GM19025 (cell line): ENCODE measurements at regions not wholly inside any gene's neighbourhood (a gene's known extent, or its start where the extent isn't known, plus 50 kb on each side); places are given as distances from the start of the nearest gene placed in this dataset.

Experiments used
- ATAC-seq: cut with Tn5 transposase; IDR thresholded peaks from one replicate; pipeline ENCODE4 v1.9.1; 2021; ENCODE audit warnings: mild to moderate bottlenecking, low read depth, moderate library complexity; ENCODE audit not compliant: unreplicated experiment

- no peak for ATAC-seq
These were observed 335.8 kb downstream of the EPHA7 start for GRCh38 chr6:93083337-93084230.

DNA sequence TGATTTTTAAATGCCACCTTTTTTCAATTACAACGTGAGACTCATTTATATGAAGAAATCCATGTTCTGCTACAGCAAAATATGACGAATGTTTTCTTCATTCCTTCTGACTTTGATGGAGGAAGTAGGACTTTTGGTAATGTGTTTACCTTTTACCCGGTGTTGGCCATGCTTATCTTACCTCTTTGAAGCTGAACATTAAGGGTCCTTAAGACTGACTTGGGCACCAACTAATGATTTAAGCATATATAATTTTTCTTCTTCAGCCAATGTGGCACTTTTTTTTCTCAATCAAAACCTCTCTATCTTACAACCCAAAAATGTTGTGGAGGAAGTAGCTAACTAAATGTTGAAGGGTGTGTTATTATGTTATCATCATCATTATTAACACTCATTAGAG lies 337.5 kb downstream of the EPHA7 start:
- ATAC-seq, result no peak

DNA sequence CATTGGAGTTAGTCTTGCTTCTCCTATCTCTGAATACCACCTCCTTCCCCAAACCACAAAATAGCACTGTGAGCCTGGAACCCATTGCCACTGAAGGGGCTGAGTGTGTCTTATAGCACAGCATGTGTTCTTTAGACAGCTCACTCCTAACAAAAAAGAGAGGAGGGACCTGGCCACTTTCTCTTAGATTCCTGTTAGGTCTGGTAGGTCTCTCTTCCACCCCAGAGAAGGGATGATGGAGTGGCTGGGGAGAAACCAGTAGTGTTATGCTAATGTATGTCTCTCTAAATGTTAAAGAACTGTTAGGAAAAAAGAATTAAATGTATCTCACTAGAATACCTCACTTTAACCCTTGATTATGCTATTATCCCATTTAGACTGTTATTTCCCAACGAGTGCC lies 340.3 kb downstream of the EPHA7 start:
- ATAC-seq, result no peak

DNA sequence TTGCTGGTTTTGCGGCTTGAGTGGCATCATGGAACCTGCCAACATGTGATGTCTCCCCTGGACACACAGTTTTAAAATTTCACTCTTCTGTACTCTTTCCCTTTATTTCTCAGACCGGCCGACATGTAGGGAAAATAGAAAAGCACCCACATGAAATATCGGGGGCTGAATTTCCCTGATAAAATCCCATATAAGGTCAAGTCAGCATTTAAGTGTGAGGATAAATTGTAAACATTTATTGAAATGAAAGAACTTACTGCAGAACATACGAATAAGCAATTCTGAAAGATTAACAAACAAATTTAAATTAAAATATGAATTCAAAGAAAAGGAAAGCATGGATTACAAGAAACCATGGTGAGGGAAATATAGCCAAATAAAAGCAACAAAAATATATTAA lies 345.5 kb downstream of the EPHA7 start:
- no peak for ATAC-seq

- no peak for ATAC-seq
These were observed 349.5 kb downstream of the EPHA7 start for GRCh38 chr6:93069856-93070255.

GRCh38 chr6:93059911-93060310 lies 359.4 kb downstream of the EPHA7 start:
- ATAC-seq, result no peak

- ATAC-seq, result no peak
These were observed 361.8 kb downstream of the EPHA7 start for GRCh38 chr6:93057584-93057983.

DNA sequence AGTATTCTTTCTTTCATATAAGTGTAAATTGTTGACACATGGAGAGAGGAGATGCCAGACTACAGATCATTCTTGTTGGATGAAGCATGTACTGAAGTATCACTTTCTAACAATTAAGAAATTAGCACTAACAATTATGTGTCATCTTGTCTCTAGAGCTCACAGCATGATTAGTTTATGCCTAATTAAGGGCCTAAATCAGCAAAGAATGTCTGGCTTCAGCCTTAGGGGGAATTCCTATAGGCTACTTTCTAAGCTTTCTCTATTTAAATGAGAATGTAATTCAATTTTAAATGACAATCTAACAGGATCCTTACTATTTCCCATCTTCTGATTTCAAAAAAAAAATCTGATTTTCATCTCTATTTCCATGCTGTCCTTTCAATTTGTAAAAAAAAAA lies 371.0 kb downstream of the EPHA7 start:
- no peak for ATAC-seq

DNA sequence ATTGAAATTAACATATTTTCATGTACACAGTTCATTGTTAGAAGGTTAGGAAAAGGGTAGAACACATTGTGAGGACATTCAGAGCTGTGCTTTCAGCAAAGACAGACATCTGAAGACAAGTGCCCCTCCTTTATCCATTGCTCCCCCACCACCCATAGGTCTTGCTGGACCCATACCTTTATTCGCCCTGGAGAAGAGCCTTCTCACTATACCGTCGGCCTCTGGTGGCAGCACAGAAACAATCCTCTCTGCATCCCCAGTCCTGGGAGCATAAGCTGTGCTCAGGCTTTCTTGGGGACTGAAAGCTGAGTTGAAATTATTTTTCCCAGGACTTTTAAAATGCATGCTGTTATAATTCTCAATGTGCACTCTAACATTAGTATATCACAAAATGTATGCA lies 372.3 kb downstream of the EPHA7 start:
- ATAC-seq, result no peak

GRCh38 chr6:93045156-93045555 lies 374.2 kb downstream of the EPHA7 start:
- no peak for ATAC-seq

DNA sequence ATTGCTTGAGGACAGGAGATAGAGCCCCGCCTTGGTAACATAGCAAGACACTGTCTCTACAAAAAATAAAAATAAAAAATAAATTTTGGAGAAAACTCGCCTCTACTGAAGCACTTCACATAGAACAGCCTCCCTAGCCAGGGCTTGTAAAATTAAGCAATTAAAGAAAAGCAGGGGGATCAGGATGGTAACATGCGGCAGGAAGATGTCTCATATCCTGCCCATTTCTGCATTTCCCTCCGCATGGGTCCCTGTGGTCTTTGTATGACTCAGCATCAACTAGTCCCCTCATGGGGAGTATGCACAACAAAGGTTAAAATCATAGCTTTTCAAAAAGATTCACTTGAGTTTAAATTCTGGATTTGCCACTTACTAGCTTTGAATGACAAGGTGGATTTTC lies 379.0 kb downstream of the EPHA7 start:
- no peak for ATAC-seq

DNA sequence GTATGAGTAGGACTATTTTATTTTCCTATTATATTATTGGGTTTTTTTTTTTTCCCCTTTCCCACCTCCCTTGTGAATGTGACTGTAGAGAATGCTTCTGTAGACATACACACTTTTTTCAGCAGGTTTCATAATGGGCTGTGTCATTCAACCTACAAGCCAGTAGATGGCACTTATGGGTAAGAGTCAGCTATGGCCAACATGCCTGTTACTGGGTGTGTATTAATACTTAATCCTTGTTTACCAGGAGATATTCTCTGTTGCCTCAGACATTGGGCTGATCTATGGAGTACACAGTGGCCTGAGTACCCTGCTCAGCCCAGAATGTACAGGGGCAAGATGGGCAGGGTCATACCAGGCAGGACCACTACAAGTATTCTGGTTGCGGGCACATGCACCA lies 382.5 kb downstream of the EPHA7 start:
- no peak for ATAC-seq

DNA sequence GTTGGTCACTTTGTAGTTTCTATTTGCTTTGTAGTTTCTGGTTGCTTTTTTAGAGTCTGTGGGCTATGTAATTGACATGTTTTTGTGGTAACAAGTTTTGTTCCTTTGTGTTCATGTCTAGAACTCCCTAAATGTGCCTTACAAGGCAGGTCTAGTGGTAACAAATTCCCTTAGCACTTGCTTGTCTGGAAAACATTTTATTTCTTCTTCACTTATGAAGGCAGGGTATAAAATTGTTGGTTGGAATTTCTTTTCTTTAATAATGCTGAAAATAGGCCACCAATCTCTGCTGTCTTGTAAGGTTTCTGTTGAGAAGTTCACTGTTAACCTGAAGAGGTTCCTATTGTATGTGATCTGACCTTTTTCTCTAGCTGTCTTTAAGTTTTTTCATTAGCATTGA lies 383.6 kb downstream of the EPHA7 start:
- ATAC-seq, result no peak

DNA sequence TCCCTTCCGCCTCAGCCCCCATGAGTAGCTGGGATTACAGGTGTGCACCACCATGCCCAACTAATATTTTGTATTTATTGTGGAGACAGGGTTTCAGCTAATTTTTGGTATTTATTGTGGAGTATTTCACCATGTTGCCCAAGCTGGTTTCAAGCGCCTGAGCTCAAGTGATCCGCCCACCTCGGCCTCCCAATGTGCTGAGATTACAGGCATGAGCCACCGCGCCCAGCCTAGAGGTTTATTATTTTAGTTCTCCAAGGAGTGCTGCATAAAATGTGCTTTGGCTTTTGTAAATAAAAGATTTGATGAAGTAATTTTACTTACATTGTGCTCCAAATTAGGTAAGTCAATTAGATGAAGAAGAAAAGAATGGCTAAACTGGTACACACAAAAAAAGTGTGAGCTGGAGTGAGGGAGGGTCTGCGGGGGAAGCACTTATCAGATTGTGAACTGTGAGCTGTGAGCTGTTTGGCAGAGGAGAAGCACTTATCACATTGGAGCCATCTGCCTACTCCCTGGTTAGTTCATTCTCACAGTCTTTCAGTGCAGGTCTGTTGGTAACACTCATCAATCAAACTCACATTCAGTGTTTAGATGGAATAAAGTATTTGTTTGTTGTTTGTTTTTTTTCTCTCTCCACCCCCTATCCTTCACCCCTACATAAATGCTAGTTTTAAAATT lies 398.0 kb downstream of the EPHA7 start:
- ATAC-seq, result no peak

- ATAC-seq, result no peak
These were observed 401.7 kb downstream of the EPHA7 start for GRCh38 chr6:93017626-93018025.

GRCh38 chr6:93017213-93017612 lies 402.1 kb downstream of the EPHA7 start:
- ATAC-seq, result no peak

GRCh38 chr6:93013054-93013453 lies 406.3 kb downstream of the EPHA7 start:
- no peak for ATAC-seq

DNA sequence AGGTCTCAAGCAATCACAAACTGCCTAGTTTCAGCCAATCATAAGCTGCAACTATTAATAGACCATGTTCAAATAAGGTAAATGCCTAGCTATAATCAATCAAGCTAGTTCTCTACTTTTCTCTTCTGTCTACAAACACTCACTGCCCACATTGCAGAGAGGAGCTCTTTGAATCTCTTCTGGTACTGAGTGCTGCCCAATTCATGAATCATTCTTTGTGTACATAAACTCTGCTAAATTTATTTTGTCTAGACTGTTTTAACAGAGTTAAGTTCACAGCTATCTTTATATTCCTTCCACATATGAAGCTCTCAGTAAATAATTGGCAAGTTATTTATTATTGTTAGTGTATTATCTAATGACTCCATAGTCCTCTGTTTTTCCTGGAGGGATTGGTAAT lies 411.0 kb downstream of the EPHA7 start:
- ATAC-seq, result no peak

- no peak for ATAC-seq
These were observed 429.7 kb downstream of the EPHA7 start for GRCh38 chr6:92989656-92990055.

DNA sequence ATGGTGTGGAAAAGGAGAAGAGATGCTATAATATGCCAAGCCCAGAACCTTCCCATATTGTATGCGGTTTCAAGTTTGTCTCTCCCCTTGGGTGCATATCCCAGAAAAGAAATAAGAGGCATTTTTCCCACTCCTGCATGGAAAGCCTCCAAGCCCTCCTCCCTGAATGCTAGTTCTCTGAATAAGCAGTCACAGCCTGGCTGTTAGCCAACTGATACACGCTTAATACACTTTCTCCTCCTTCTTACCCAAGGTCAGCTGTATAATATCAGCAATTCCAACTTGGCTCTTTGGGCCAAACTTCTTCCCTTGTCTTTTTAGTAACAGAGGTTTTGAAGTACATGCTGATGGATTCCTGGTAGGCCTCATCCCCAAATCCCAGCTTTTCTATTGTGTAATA lies 440.1 kb downstream of the EPHA7 start:
- no peak for ATAC-seq

- ATAC-seq, result no peak
These were observed 442.3 kb downstream of the EPHA7 start for GRCh38 chr6:92977018-92977417.

GRCh38 chr6:92967362-92967761 lies 452.0 kb downstream of the EPHA7 start:
- no peak for ATAC-seq
